Gastroesophageal sphincter (tissue), 4 donors: ENCODE measurements at regions not wholly inside any gene's neighbourhood (a gene's known extent, or its start where the extent isn't known, plus 50 kb on each side); places are given as distances from the start of the nearest gene placed in this dataset.

Source experiments
- ATAC-seq: fragments of 150-250 bp; one replicate; pipeline ENCODE4 v1.9.1; 2016; ENCODE audit warnings: mild to moderate bottlenecking, moderate library complexity
- H3K27ac ChIP-seq, 4 donors: fragments of 200-600 bp; sonication (generic) in 3 of 4; 1 replicate in 3 of 4; 2 replicates in 1 of 4; pipeline ENCODE4 v1.5.1; 2016 to 2019
- H3K27me3 ChIP-seq: fragments of 200-600 bp; sonication (generic); one replicate; pipeline ENCODE4 v1.5.1; 2019
- H3K36me3 ChIP-seq, 2 donors: fragments of 200-600 bp; sonication (generic); one replicate each; pipeline ENCODE4 v1.5.1; 2019; ENCODE audit warnings: control low read depth in 1 of 2
- H3K4me1 ChIP-seq, 3 donors: fragments of 200-600 bp; sonication (generic); 1 replicate in 2 of 3; 2 replicates in 1 of 3; pipeline ENCODE4 v1.5.1; 2016 to 2019; ENCODE audit warnings: control low read depth in 2 of 3
- H3K4me3 ChIP-seq, 2 donors: fragments of 200-600 bp; sonication (generic); one replicate each; pipeline ENCODE4 v1.5.1; 2019; ENCODE audit warnings: mild to moderate bottlenecking in 1 of 2, moderate library complexity in 1 of 2
- H3K9me3 ChIP-seq, 3 donors: fragments of 200-600 bp; sonication (generic); one replicate each; pipeline ENCODE4 v1.5.1; 2017 to 2019; ENCODE audit warnings: control low read depth in 2 of 3
- EP300 ChIP-seq: sonication (generic); formaldehyde crosslinking; IDR thresholded peaks from one replicate; pipeline ENCODE4 v1.6.1; 2017; ENCODE audit warnings: antibody characterized with exemption, mild to moderate bottlenecking
- POLR2A ChIP-seq, 2 donors: fragments of 450-650 bp; IDR thresholded peaks; one replicate each; pipeline ENCODE4 v1.6.1; 2017; ENCODE audit warnings: antibody characterized with exemption in 2 of 2, mild to moderate bottlenecking in 2 of 2, moderate library complexity in 1 of 2
- POLR2AphosphoS5 ChIP-seq: sonication (generic); formaldehyde crosslinking; IDR thresholded peaks from one replicate; pipeline ENCODE4 v1.6.1; 2017; ENCODE audit warnings: antibody characterized with exemption
- WGBS, 2 donors: methylation state at CpG; one replicate each; pipeline ENCODE4 v1.1.5; 2018; ENCODE audit warnings: low coverage in 1 of 2; 5-methylcytosine and 5-hydroxymethylcytosine counted together
- TF ChIP-seq, protein P1 (sequence below), 4 experiments: fragments of 200-600 bp in 2 of 4; fragments of 450-650 bp in 2 of 4; sonication (generic) in 1 of 4; IDR thresholded peaks; one replicate each; pipeline ENCODE4 v1.5.1; 2017 to 2019; ENCODE audit warnings: antibody characterized with exemption in 4 of 4, mild to moderate bottlenecking in 2 of 4, moderate library complexity in 2 of 4

GRCh38 chr3:168654700-168655099 lies 559.0 kb upstream of the GOLIM4 start:
- ATAC-seq = no peak
- 63 to 64% methylated on average over 2 of the region's 2 CpGs for WGBS, 2 donors
- Histone ChIP-seq H3K4me3 (no peak overlapping the region), H3K27ac (no peak overlapping the region), H3K4me1 (no peaks in the 10 kb centered on the region), H3K36me3 (no peaks in the 10 kb centered on the region), H3K9me3 (no peaks in the 10 kb centered on the region), H3K27me3 (no peaks in the 10 kb centered on the region)
- no peak for TF ChIP-seq POLR2A (IDR thresholded peaks at IDR 0.05)
- no peak for TF ChIP-seq POLR2AphosphoS5
- TF ChIP-seq, protein P1, sequence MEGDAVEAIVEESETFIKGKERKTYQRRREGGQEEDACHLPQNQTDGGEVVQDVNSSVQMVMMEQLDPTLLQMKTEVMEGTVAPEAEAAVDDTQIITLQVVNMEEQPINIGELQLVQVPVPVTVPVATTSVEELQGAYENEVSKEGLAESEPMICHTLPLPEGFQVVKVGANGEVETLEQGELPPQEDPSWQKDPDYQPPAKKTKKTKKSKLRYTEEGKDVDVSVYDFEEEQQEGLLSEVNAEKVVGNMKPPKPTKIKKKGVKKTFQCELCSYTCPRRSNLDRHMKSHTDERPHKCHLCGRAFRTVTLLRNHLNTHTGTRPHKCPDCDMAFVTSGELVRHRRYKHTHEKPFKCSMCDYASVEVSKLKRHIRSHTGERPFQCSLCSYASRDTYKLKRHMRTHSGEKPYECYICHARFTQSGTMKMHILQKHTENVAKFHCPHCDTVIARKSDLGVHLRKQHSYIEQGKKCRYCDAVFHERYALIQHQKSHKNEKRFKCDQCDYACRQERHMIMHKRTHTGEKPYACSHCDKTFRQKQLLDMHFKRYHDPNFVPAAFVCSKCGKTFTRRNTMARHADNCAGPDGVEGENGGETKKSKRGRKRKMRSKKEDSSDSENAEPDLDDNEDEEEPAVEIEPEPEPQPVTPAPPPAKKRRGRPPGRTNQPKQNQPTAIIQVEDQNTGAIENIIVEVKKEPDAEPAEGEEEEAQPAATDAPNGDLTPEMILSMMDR (IDR thresholded peaks at IDR 0.05) = no peak
- no peak for TF ChIP-seq EP300

DNA sequence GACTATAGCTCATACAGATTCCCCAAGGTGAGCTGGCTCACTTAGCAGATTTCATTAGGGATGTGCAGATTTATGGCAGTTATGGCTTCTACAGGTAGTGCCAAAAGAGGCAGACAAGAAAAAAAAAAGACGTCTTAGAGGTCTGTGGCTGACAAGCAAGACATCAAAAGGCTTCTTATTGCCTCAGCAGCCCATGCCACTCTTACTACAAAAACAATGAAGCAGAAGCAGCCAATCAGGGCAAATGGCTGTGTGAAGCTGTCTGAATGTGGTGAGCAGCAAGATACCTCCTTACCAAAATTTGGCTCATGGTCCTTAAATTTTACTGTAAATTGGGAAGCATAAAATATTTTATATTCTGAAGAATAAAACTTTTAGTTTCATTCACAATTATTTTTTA lies 557.5 kb upstream of the GOLIM4 start:
- no peak for ATAC-seq
- H3K9me3 ChIP-seq = no peaks in the 10 kb centered on the region
- no peaks in the 10 kb centered on the region for H3K36me3 ChIP-seq
- no peak overlapping the region for H3K27ac ChIP-seq
- TF ChIP-seq EP300 (no peak), POLR2AphosphoS5 (no peak), POLR2A (IDR thresholded peaks at IDR 0.05) (no peak)
- TF ChIP-seq, protein P1 (IDR thresholded peaks at IDR 0.05) = no peak
- 63 to 82% methylated on average over 1 of the region's 1 CpG for WGBS, 2 donors
- no peaks in the 10 kb centered on the region for H3K27me3 ChIP-seq
- H3K4me3 ChIP-seq = no peak overlapping the region
- no peaks in the 10 kb centered on the region for H3K4me1 ChIP-seq

DNA sequence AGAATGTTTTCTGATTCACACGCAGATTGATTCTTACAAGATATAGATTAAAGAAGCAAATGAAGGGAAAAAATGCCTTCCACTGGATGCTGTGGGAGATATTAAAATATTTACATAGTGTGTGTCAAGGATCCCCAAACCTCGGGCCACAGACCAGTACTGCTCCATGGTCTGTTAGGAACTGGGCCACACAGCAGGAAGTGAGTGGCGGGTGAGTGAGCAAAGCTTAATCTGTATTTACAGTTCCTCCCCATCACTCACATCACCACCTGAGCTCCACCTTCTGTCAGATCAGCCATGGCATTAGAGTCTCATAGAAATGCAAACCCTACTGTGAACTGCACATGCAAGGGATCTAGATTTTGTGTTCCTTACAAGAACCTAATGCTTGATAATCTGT lies 552.6 kb upstream of the GOLIM4 start:
- WGBS, 2 donors = 83 to 87% methylated on average over 2 to 3 of the region's 3 CpGs
- Histone ChIP-seq H3K27ac (no peak overlapping the region), H3K4me1 (no peaks in the 10 kb centered on the region), H3K9me3 (no peaks in the 10 kb centered on the region), H3K36me3 (no peaks in the 10 kb centered on the region), H3K4me3 (no peak overlapping the region), H3K27me3 (no peaks in the 10 kb centered on the region)
- no peak for TF ChIP-seq POLR2A (IDR thresholded peaks at IDR 0.05)
- no peak for TF ChIP-seq POLR2AphosphoS5
- TF ChIP-seq, protein P1 (IDR thresholded peaks at IDR 0.05) = no peak
- no peak for TF ChIP-seq EP300
- no peak for ATAC-seq

DNA sequence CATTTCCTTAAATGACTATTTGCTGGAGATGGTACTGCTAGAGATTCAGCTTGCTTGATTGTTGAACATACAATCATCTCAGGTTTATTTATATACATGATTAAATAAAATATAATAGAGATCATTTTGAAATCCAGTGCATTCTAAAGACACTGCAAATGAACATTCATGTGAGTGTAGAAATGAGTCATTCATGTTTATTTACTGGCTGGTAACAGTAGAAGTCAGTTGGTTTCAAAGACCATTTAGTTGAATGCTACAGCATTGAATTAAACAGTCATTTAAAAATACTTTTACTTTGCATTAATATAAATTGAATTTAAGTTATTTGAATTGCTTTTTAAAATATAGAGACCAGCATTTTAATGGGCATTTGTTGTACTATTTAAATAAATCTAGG lies 551.9 kb upstream of the GOLIM4 start:
- TF ChIP-seq EP300 (no peak), POLR2A (IDR thresholded peaks at IDR 0.05) (no peak), POLR2AphosphoS5 (no peak)
- TF ChIP-seq, protein P1 (IDR thresholded peaks at IDR 0.05) = no peak
- Histone ChIP-seq H3K27me3 (no peaks in the 10 kb centered on the region), H3K9me3 (no peaks in the 10 kb centered on the region), H3K36me3 (no peaks in the 10 kb centered on the region), H3K27ac (no peak overlapping the region), H3K4me1 (no peaks in the 10 kb centered on the region), H3K4me3 (no peak overlapping the region)
- ATAC-seq = no peak

GRCh38 chr3:168645180-168645579 lies 549.5 kb upstream of the GOLIM4 start:
- ATAC-seq = no peak
- Histone ChIP-seq H3K4me3 (no peak overlapping the region), H3K27ac (no peak overlapping the region), H3K36me3 (no peaks in the 10 kb centered on the region), H3K4me1 (no peaks in the 10 kb centered on the region), H3K27me3 (no peaks in the 10 kb centered on the region), H3K9me3 (no peaks in the 10 kb centered on the region)
- no peak for TF ChIP-seq POLR2AphosphoS5
- TF ChIP-seq, protein P1 (IDR thresholded peaks at IDR 0.05) = no peak
- TF ChIP-seq POLR2A (IDR thresholded peaks at IDR 0.05) = no peak
- TF ChIP-seq EP300 = no peak
- 53 to 82% methylated on average over 2 of the region's 2 CpGs for WGBS, 2 donors
